ENCODE measurements at regions not wholly inside any gene's neighbourhood (a gene's known extent, or its start where the extent isn't known, plus 50 kb on each side); places are given as distances from the start of the nearest gene placed in this dataset.

- no peak overlapping the region for H3K4me3 ChIP-seq (ENCODE audit: low read depth, low read length)
- DNase-seq (ENCODE audit: low read depth) = no peak
- no peak for TF ChIP-seq CTCF (IDR thresholded peaks at IDR 0.05; ENCODE audit: control insufficient read depth, extremely low read depth, insufficient read depth)
These were observed 333.4 kb upstream of the ATXN7L3B start for GRCh38 chr12:74204236-74204635.

GRCh38 chr12:74227846-74228545 is 309.6 kb upstream of the ATXN7L3B start:
- H3K4me3 ChIP-seq (ENCODE audit: low read depth, low read length) = no peak overlapping the region
- TF ChIP-seq CTCF (IDR thresholded peaks at IDR 0.05; ENCODE audit: control insufficient read depth, extremely low read depth, insufficient read depth) = no peak
- DNase-seq (ENCODE audit: low read depth) = no peak

GRCh38 chr12:74229671-74230070 is 308.0 kb upstream of the ATXN7L3B start:
- no peak for DNase-seq (ENCODE audit: low read depth)
- no peak for TF ChIP-seq CTCF (IDR thresholded peaks at IDR 0.05; ENCODE audit: control insufficient read depth, extremely low read depth, insufficient read depth)

GRCh38 chr12:74235342-74235741 is 302.3 kb upstream of the ATXN7L3B start:
- H3K4me3 ChIP-seq (ENCODE audit: low read depth, low read length) = no peak overlapping the region
- TF ChIP-seq CTCF (IDR thresholded peaks at IDR 0.05; ENCODE audit: control insufficient read depth, extremely low read depth, insufficient read depth) = no peak
- DNase-seq (ENCODE audit: low read depth) = no peak

More at GRCh38 chr12:74229671-74230070, 308.0 kb upstream of the ATXN7L3B start:
- H3K4me3 ChIP-seq (ENCODE audit: low read depth, low read length) = no peak overlapping the region

GRCh38 chr12:74241341-74241740 is 296.3 kb upstream of the ATXN7L3B start:
- TF ChIP-seq CTCF (IDR thresholded peaks at IDR 0.05; ENCODE audit: control insufficient read depth, extremely low read depth, insufficient read depth) = no peak
- no peak overlapping the region for H3K4me3 ChIP-seq (ENCODE audit: low read depth, low read length)
- no peak for DNase-seq (ENCODE audit: low read depth)

GRCh38 chr12:74242088-74242487 is 295.5 kb upstream of the ATXN7L3B start:
- DNase-seq (ENCODE audit: low read depth) = no peak

More at GRCh38 chr12:74242088-74242487, 295.5 kb upstream of the ATXN7L3B start:
- H3K4me3 ChIP-seq (ENCODE audit: low read depth, low read length) = no peak overlapping the region
- TF ChIP-seq CTCF (IDR thresholded peaks at IDR 0.05; ENCODE audit: control insufficient read depth, extremely low read depth, insufficient read depth) = no peak

All from LNCaP clone FGC (cell line).